GM12878 (cell line): ENCODE measurements at regions not wholly inside any gene's neighbourhood (a gene's known extent, or its start where the extent isn't known, plus 50 kb on each side); places are given as distances from the start of the nearest gene placed in this dataset.

Experiments used
- ATAC-seq: fragments of 200-7000 bp; cut with Tn5 transposase; 3 replicates; pipeline ENCODE4 v1.9.1; 2020; ENCODE audit warnings: mild to moderate bottlenecking, moderate library complexity
- BruUV-seq: library from RNA; stranded (reverse); fragments of 400-500 nt; replicated peaks from 2 replicates; lab custom pipeline; 2021; lab: Mats Ljungman, UMichigan
- CTCF ChIA-PET: fragments of 300-600 bp; sonication (Branson Sonifier 250); formaldehyde crosslinking; extraction: SDS; loops from one replicate; lab custom pipeline; 2021; ENCODE audit warnings: inconsistent platforms; lab: Yijun Ruan, JAX
- POLR2A ChIA-PET: fragments of 350-600 bp; formaldehyde crosslinking; extraction: SDS; loops from one replicate; lab custom pipeline; 2021; ENCODE audit warnings: inconsistent platforms; lab: Charles Lee
- RAD21 ChIA-PET: fragments of 300-600 bp; sonication (Branson Sonifier 250); formaldehyde crosslinking; loops from one replicate; lab custom pipeline; 2023; ENCODE audit warnings: antibody characterized with exemption; ENCODE audit not compliant: unreplicated experiment; lab: Charles Lee
- SMC1A ChIA-PET: fragments of 300-600 bp; sonication (Branson Sonifier 250); formaldehyde crosslinking; loops from one replicate; lab custom pipeline; 2023; ENCODE audit not compliant: unreplicated experiment, uncharacterized antibody; lab: Charles Lee
- DNase-seq: peaks from one replicate; pipeline ENCODE4 v3.0.0-alpha.2; 2011; ENCODE audit warnings: low read depth, low spot score
- FAIRE-seq: peaks from 3 replicates; lab custom pipeline; 2011; peaks lifted over from hg19 to GRCh38; lab: Jason Lieb, UNC
- H2AFZ ChIP-seq: 2 replicates; pipeline ENCODE4 v1.6.0; 2011; ENCODE audit warnings: low read depth, low read length, control low read depth; ENCODE audit not compliant: control insufficient read depth
- H3K27ac ChIP-seq: 2 replicates; pipeline ENCODE4 v1.5.1; 2011; ENCODE audit warnings: control low read depth; ENCODE audit not compliant: control insufficient read depth, insufficient read depth
- H3K27me3 ChIP-seq, 2 experiments: replicated peaks in 1 of 2; 2 replicates each; pipeline versions ENCODE4 v1.6.0 to v1.6.1; 2011; ENCODE audit warnings: low read length in 1 of 2; ENCODE audit not compliant: control insufficient read depth in 2 of 2, insufficient read depth in 2 of 2
- H3K36me3 ChIP-seq, 2 experiments: 2 replicates each; pipeline ENCODE4 v1.5.1; 2011; ENCODE audit warnings: low read length in 1 of 2; ENCODE audit not compliant: control insufficient read depth in 2 of 2, insufficient read depth in 2 of 2
- H3K4me1 ChIP-seq: 2 replicates; pipeline ENCODE4 v1.6.1; 2011; ENCODE audit warnings: mild to moderate bottlenecking, low read length, moderate library complexity, mixed read lengths; ENCODE audit not compliant: control insufficient read depth, insufficient read depth
- H3K4me2 ChIP-seq: 2 replicates; pipeline ENCODE4 v1.6.0; 2011; ENCODE audit warnings: control low read depth; ENCODE audit not compliant: control insufficient read depth, insufficient read depth
- H3K4me3 ChIP-seq: fragments of 200-600 bp; sonication (generic); 2 replicates; pipeline ENCODE4 v1.5.1; 2016
- H3K79me2 ChIP-seq: 2 replicates; pipeline ENCODE4 v1.6.0; 2011; ENCODE audit warnings: low read length; ENCODE audit not compliant: control insufficient read depth, insufficient read depth
- H3K9ac ChIP-seq: 2 replicates; pipeline ENCODE4 v1.8.0; 2011; ENCODE audit warnings: low read length, control low read depth, mixed read lengths; ENCODE audit not compliant: control insufficient read depth, insufficient read depth
- H3K9me3 ChIP-seq: replicated peaks from 3 replicates; pipeline ENCODE4 v1.5.1; 2011; ENCODE audit warnings: mild to moderate bottlenecking, low read length; ENCODE audit not compliant: control insufficient read depth, insufficient read depth
- H4K20me1 ChIP-seq: 2 replicates; pipeline ENCODE4 v1.6.0; 2011; ENCODE audit not compliant: control insufficient read depth, insufficient read depth
- BCL11A ChIP-seq: IDR thresholded peaks from 2 replicates; pipeline ENCODE4 v1.6.1; 2011; ENCODE audit warnings: low read depth, low read length
- CBX5 ChIP-seq: sonication (generic); IDR thresholded peaks from 2 replicates; pipeline ENCODE4 v1.6.1; 2016; ENCODE audit warnings: low read depth, moderate library complexity, mild to moderate bottlenecking, inconsistent platforms
- CREB1 ChIP-seq: IDR thresholded peaks from 2 replicates; pipeline ENCODE4 v1.6.1; 2012; ENCODE audit warnings: low read depth, mild to moderate bottlenecking, inconsistent platforms
- EP300 ChIP-seq, 2 experiments: fragments of 150-350 bp in 1 of 2; IDR thresholded peaks; 2 replicates each; pipeline ENCODE4 v1.6.1; 2011 to 2012; ENCODE audit warnings: low read depth in 2 of 2, low read length in 2 of 2, borderline replicate concordance in 1 of 2, improper control_type of control experiment in 1 of 2, inconsistent platforms in 1 of 2; ENCODE audit not compliant: control insufficient read depth in 1 of 2
- ETV6 ChIP-seq, 2 experiments: fragments of 450-650 bp in 1 of 2; IDR thresholded peaks in 1 of 2; conservative IDR thresholded peaks in 1 of 2; 2 replicates each; pipeline ENCODE4 v1.6.1; 2014; ENCODE audit warnings: antibody characterized with exemption in 1 of 2, borderline replicate concordance in 1 of 2, low read depth in 1 of 2, mild to moderate bottlenecking in 1 of 2, moderate library complexity in 1 of 2
- HDAC2 ChIP-seq: fragments of 200-600 bp; sonication (generic); IDR thresholded peaks from 2 replicates; pipeline ENCODE4 v1.6.1; 2017
- KAT2A ChIP-seq: conservative IDR thresholded peaks from 2 replicates; pipeline ENCODE4 v1.6.1; 2011; ENCODE audit warnings: low read depth, low read length; ENCODE audit not compliant: control insufficient read depth
- KLF5 ChIP-seq: fragments of 450-650 bp; IDR thresholded peaks from 2 replicates; pipeline ENCODE4 v1.6.1; 2014; ENCODE audit warnings: mild to moderate bottlenecking; ENCODE audit not compliant: partially characterized antibody
- NFIC ChIP-seq: IDR thresholded peaks from 2 replicates; pipeline ENCODE4 v1.6.1; 2012; ENCODE audit warnings: low read depth, mild to moderate bottlenecking, inconsistent platforms, low read length, moderate library complexity
- NRF1 ChIP-seq: conservative IDR thresholded peaks from 2 replicates; pipeline ENCODE4 v1.6.1; 2011; ENCODE audit warnings: mild to moderate bottlenecking, low read depth, low read length, improper control_type of control experiment
- RELA ChIP-seq: fragments of 450-650 bp; IDR thresholded peaks from 2 replicates; pipeline ENCODE4 v1.8.0; 2014; ENCODE audit warnings: borderline replicate concordance; ENCODE audit not compliant: partially characterized antibody
- SIN3A ChIP-seq: IDR thresholded peaks from 2 replicates; pipeline ENCODE4 v1.6.1; 2012; ENCODE audit warnings: low read depth, low read length, improper control_type of control experiment
- SIX5 ChIP-seq: IDR thresholded peaks from 2 replicates; pipeline ENCODE4 v1.6.1; 2011; ENCODE audit warnings: mild to moderate bottlenecking, low read depth, low read length, moderate library complexity; ENCODE audit not compliant: severe bottlenecking
- SREBF2 ChIP-seq: IDR thresholded peaks from 2 replicates; pipeline ENCODE4 v1.6.1; 2012; ENCODE audit warnings: mild to moderate bottlenecking, low read length
- TARDBP ChIP-seq: IDR thresholded peaks from 2 replicates; pipeline ENCODE4 v1.6.1; 2016; ENCODE audit warnings: borderline replicate concordance
- YBX1 ChIP-seq: fragments of 450-650 bp; IDR thresholded peaks from 2 replicates; pipeline ENCODE4 v1.6.1; 2016; ENCODE audit warnings: antibody characterized with exemption
- YY1 ChIP-seq: IDR thresholded peaks from 2 replicates; pipeline ENCODE4 v1.6.1; 2011; ENCODE audit warnings: low read depth, mild to moderate bottlenecking, low read length
- ZNF24 ChIP-seq: fragments of 450-650 bp; IDR thresholded peaks from 2 replicates; pipeline ENCODE4 v1.6.1; 2017; ENCODE audit warnings: antibody characterized with exemption, mild to moderate bottlenecking
- WGBS: methylation state at CpG from one replicate; pipeline ENCODE4 v1.1.6; 2016; ENCODE audit warnings: low lambda C conversion rate; ENCODE audit not compliant: insufficient replicate concordance, insufficient coverage; ENCODE audit errors: missing lambda C conversion rate; 5-methylcytosine and 5-hydroxymethylcytosine counted together
- in situ Hi-C: fragments of 300-500 bp; cut with MboI; formaldehyde crosslinking; loops from 9 replicates; pipeline ENCODE4 v1.14.3; 2018; ENCODE audit warnings: mixed read lengths
- intact Hi-C: fragments of 100-400 bp; cut with micrococcal nuclease; formaldehyde crosslinking; loops from one replicate; pipeline ENCODE4 v1.14.2; 2022; ENCODE audit not compliant: unreplicated experiment

- DNase-seq (no peak), FAIRE-seq (no peak), ATAC-seq (no peak)
- ChIA-PET CTCF (no interaction called here), RAD21 (no interaction called here), POLR2A (no interaction called here), SMC1A (interaction anchor here (0.7 to 1.0 kb wide), 2 partner anchors 9 to 20 kb away, joined by 3 read pairs; no protein-coding TSS in a partner anchor)
- no peak overlapping the region for H3K27ac ChIP-seq
- no peaks in the 10 kb centered on the region for H4K20me1 ChIP-seq
- BruUV-seq: no TSS peak
- intact Hi-C loops (no loop called here), in situ Hi-C loops (no loop called here)
- no peak overlapping the region for H2AFZ ChIP-seq
- no peak overlapping the region for H3K4me3 ChIP-seq
- H3K36me3 ChIP-seq: no peaks in the 10 kb centered on the region
- no peaks in the 10 kb centered on the region for H3K79me2 ChIP-seq
- TF ChIP-seq NFIC: no peak
- TF ChIP-seq CBX5: no peak
- no peak for TF ChIP-seq YBX1
- TF ChIP-seq YY1: no peak
- no peak for TF ChIP-seq SREBF2
- no peak for TF ChIP-seq SIN3A
- TF ChIP-seq HDAC2: no peak
- no peak for TF ChIP-seq BCL11A
- no peak for TF ChIP-seq KLF5
- TF ChIP-seq TARDBP: no peak
- TF ChIP-seq RELA: no peak
- no peak for TF ChIP-seq EP300 (IDR thresholded peaks at IDR 0.05; ENCODE audit: borderline replicate concordance in 1 of 2, control insufficient read depth in 1 of 2, low read depth in 2 of 2, low read length in 2 of 2)
- no peak for TF ChIP-seq KAT2A
- no peak for TF ChIP-seq NRF1
- no peak for TF ChIP-seq CREB1
- TF ChIP-seq ZNF24: no peak
- TF ChIP-seq ETV6 (conservative IDR thresholded peaks at IDR 0.05 in 1 of 2, IDR thresholded peaks at IDR 0.05 in 1 of 2; ENCODE audit: borderline replicate concordance in 1 of 2, low read depth in 1 of 2): no peak
- TF ChIP-seq SIX5: no peak
- no peaks in the 10 kb centered on the region for H3K27me3 ChIP-seq
- H3K9me3 ChIP-seq: no peaks in the 10 kb centered on the region
- H3K4me2 ChIP-seq: no peak overlapping the region
- H3K9ac ChIP-seq: no peak overlapping the region
- H3K4me1 ChIP-seq: no peaks in the 10 kb centered on the region
- 2% methylated on average over 2 of the region's 2 CpGs for WGBS
Observed at GRCh38 chr6:113112086-113112485, 745.1 kb upstream of the MARCKS start.
